Trophoblast cell (in vitro differentiated cells and primary cell): ENCODE measurements at regions not wholly inside any gene's neighbourhood (a gene's known extent, or its start where the extent isn't known, plus 50 kb on each side); places are given as distances from the start of the nearest gene placed in this dataset.
A peak's percentile ranks its signal among the peaks of the same experiment; 100 is the strongest.
"Not testable (repeated sequence)": the region's sequence is repeated elsewhere in the genome, so short reads cannot be mapped to it uniquely, and the experiment has no call there.

Experiments
- DNase-seq, 2 donors: peaks; one replicate each; pipeline ENCODE4 v3.0.0-alpha.2; 2016
- H2AFZ ChIP-seq: 2 replicates; pipeline ENCODE4 v1.6.1; 2013; ENCODE audit warnings: low read length, moderate library complexity, mild to moderate bottlenecking; ENCODE audit not compliant: insufficient read depth, poor library complexity
- H2AK5ac ChIP-seq: 2 replicates; pipeline ENCODE4 v1.6.1; 2013; ENCODE audit warnings: mild to moderate bottlenecking, low read length
- H2BK120ac ChIP-seq: 2 replicates; pipeline ENCODE4 v1.6.1; 2013; ENCODE audit warnings: low read length, mild to moderate bottlenecking, moderate library complexity; ENCODE audit not compliant: insufficient read depth, poor library complexity
- H2BK12ac ChIP-seq: 2 replicates; pipeline ENCODE4 v1.6.1; 2013; ENCODE audit warnings: mild to moderate bottlenecking, low read length, moderate library complexity
- H2BK5ac ChIP-seq: 2 replicates; pipeline ENCODE4 v1.6.1; 2013; ENCODE audit warnings: low read length, low read depth, moderate library complexity, mild to moderate bottlenecking; ENCODE audit not compliant: poor library complexity
- H3K14ac ChIP-seq: 2 replicates; pipeline ENCODE4 v1.6.1; 2013; ENCODE audit warnings: mild to moderate bottlenecking, low read length
- H3K18ac ChIP-seq: 2 replicates; pipeline ENCODE4 v1.6.1; 2013; ENCODE audit warnings: mild to moderate bottlenecking, low read length
- H3K23ac ChIP-seq: 2 replicates; pipeline ENCODE4 v1.6.1; 2013; ENCODE audit warnings: low read length
- H3K27ac ChIP-seq: 2 replicates; pipeline ENCODE4 v1.5.1; 2013; ENCODE audit warnings: low read depth, mild to moderate bottlenecking, inconsistent platforms, low read length, moderate library complexity
- H3K27me3 ChIP-seq: 2 replicates; pipeline ENCODE4 v1.6.1; 2013; ENCODE audit warnings: inconsistent platforms, mild to moderate bottlenecking, low read length, moderate library complexity; ENCODE audit not compliant: insufficient read depth
- H3K36me3 ChIP-seq, 2 experiments: 1 replicate in 1 of 2; 2 replicates in 1 of 2; pipeline ENCODE4 v1.6.1; 2013; ENCODE audit warnings: low read length in 2 of 2, mild to moderate bottlenecking in 2 of 2, moderate library complexity in 1 of 2; ENCODE audit not compliant: insufficient read depth in 2 of 2, control insufficient read depth in 1 of 2
- H3K4ac ChIP-seq: 2 replicates; pipeline ENCODE4 v1.6.1; 2013; ENCODE audit warnings: low read depth, mild to moderate bottlenecking, low read length, moderate library complexity
- H3K4me1 ChIP-seq, 2 experiments: 1 replicate in 1 of 2; 2 replicates in 1 of 2; pipeline ENCODE4 v1.6.1; 2013; ENCODE audit warnings: low read length in 2 of 2, mild to moderate bottlenecking in 2 of 2, moderate library complexity in 1 of 2; ENCODE audit not compliant: insufficient read depth in 2 of 2, control insufficient read depth in 1 of 2
- H3K4me2 ChIP-seq: 2 replicates; pipeline ENCODE4 v1.6.1; 2013; ENCODE audit warnings: inconsistent platforms, mild to moderate bottlenecking, low read length, moderate library complexity
- H3K4me3 ChIP-seq: 2 replicates; pipeline ENCODE4 v1.5.1; 2013; ENCODE audit warnings: mild to moderate bottlenecking, low read depth, low read length, inconsistent platforms
- H3K79me1 ChIP-seq: one replicate; pipeline ENCODE4 v1.6.1; 2013; ENCODE audit warnings: low read length
- H3K79me2 ChIP-seq: 2 replicates; pipeline ENCODE4 v1.6.1; 2013; ENCODE audit warnings: low read length, mild to moderate bottlenecking; ENCODE audit not compliant: control insufficient read depth, insufficient read depth, poor library complexity
- H3K9ac ChIP-seq: 2 replicates; pipeline ENCODE4 v1.6.1; 2013; ENCODE audit warnings: mild to moderate bottlenecking, low read length
- H3K9me3 ChIP-seq: 2 replicates; pipeline ENCODE4 v1.6.1; 2013; ENCODE audit warnings: low read depth, mild to moderate bottlenecking, control low read depth, inconsistent platforms, low read length; ENCODE audit not compliant: insufficient read depth
- H4K12ac ChIP-seq: 2 replicates; pipeline ENCODE4 v1.6.1; 2013; ENCODE audit warnings: low read depth, mild to moderate bottlenecking, low read length, moderate library complexity
- H4K8ac ChIP-seq: 2 replicates; pipeline ENCODE4 v1.6.1; 2013; ENCODE audit warnings: low read depth, mild to moderate bottlenecking, low read length, moderate library complexity
- H4K91ac ChIP-seq: one replicate; pipeline ENCODE4 v1.6.1; 2013; ENCODE audit warnings: low read depth, mild to moderate bottlenecking, low read length, moderate library complexity
- WGBS: extraction: QIAGEN DNeasy Blood & Tissue Kit; methylation state at CpG from one replicate; pipeline ENCODE4 v1.1.7; 2013; ENCODE audit warnings: missing lambda C conversion rate; ENCODE audit not compliant: insufficient read length, insufficient coverage; ENCODE audit errors: extremely low coverage; 5-methylcytosine and 5-hydroxymethylcytosine counted together

GRCh38 chr2:47628904-47629303, 58.1 kb upstream of the KCNK12 start:
- H3K79me2 ChIP-seq, result no peaks in the 10 kb centered on the region
- no peaks in the 10 kb centered on the region for H3K27me3 ChIP-seq
- H4K91ac ChIP-seq, result no peak overlapping the region
- peaks cover 4 to 9% of the 10 kb centered on the region in 2 experiments for H3K4me1 ChIP-seq
- no peak overlapping the region for H2BK12ac ChIP-seq
- H4K12ac ChIP-seq, result no peak overlapping the region
- no peaks in the 10 kb centered on the region for H3K79me1 ChIP-seq
- H3K36me3 ChIP-seq, result no peaks in the 10 kb centered on the region
- H3K9me3 ChIP-seq, result no peaks in the 10 kb centered on the region
- no peak overlapping the region for H2AFZ ChIP-seq
- H3K23ac ChIP-seq, result no peak overlapping the region
- H3K27ac ChIP-seq, result no peak overlapping the region
- no peak overlapping the region for H2BK5ac ChIP-seq
- no peak overlapping the region for H3K9ac ChIP-seq
- no peak overlapping the region for H4K8ac ChIP-seq
- WGBS, result no CpG with 5 or more reads among the region's 3 CpGs
- H2AK5ac ChIP-seq, result no peak overlapping the region
- H3K4me2 ChIP-seq, result no peak overlapping the region
- H3K18ac ChIP-seq, result no peak overlapping the region
- no peak overlapping the region for H3K4me3 ChIP-seq
- H2BK120ac ChIP-seq, result no peak overlapping the region
- peak; percentile 53 to 69 for DNase-seq
- H3K4ac ChIP-seq, result no peak overlapping the region
- H3K14ac ChIP-seq, result no peak overlapping the region

GRCh38 chr2:47626664-47627063, 55.9 kb upstream of the KCNK12 start:
- no peak overlapping the region for H4K8ac ChIP-seq
- no peaks in the 10 kb centered on the region for H3K9me3 ChIP-seq
- no peaks in the 10 kb centered on the region for H3K79me1 ChIP-seq
- H2AFZ ChIP-seq, result no peak overlapping the region
- H2AK5ac ChIP-seq, result no peak overlapping the region
- no peak overlapping the region for H2BK120ac ChIP-seq
- H3K9ac ChIP-seq, result no peak overlapping the region
- no peak overlapping the region for H3K27ac ChIP-seq
- H2BK5ac ChIP-seq, result no peak overlapping the region
- H4K91ac ChIP-seq, result no peak overlapping the region
- no peak overlapping the region for H3K4ac ChIP-seq
- H3K4me2 ChIP-seq, result no peak overlapping the region
- H4K12ac ChIP-seq, result no peak overlapping the region
- no peak overlapping the region for H3K14ac ChIP-seq
- WGBS, result no CpG with 5 or more reads among the region's 5 CpGs
- H2BK12ac ChIP-seq, result no peak overlapping the region
- peaks cover 0 to 4% of the 10 kb centered on the region in 2 experiments for H3K4me1 ChIP-seq
- DNase-seq, result no peak
- no peaks in the 10 kb centered on the region for H3K27me3 ChIP-seq
- no peaks in the 10 kb centered on the region for H3K79me2 ChIP-seq
- H3K36me3 ChIP-seq, result no peaks in the 10 kb centered on the region
- no peak overlapping the region for H3K18ac ChIP-seq
- no peak overlapping the region for H3K23ac ChIP-seq
- H3K4me3 ChIP-seq, result no peak overlapping the region

GRCh38 chr2:47623140-47623539, 52.4 kb upstream of the KCNK12 start:
- H3K4me2 ChIP-seq, H2BK120ac ChIP-seq, H3K4me3 ChIP-seq, H4K8ac ChIP-seq, H3K14ac ChIP-seq, H3K36me3 ChIP-seq, H2BK12ac ChIP-seq, H3K4ac ChIP-seq, DNase-seq, H3K79me1 ChIP-seq, H4K12ac ChIP-seq, H3K18ac ChIP-seq, H3K23ac ChIP-seq, H2AK5ac ChIP-seq, H2AFZ ChIP-seq, H3K79me2 ChIP-seq, H3K9ac ChIP-seq, H4K91ac ChIP-seq, H3K27me3 ChIP-seq, H2BK5ac ChIP-seq, H3K9me3 ChIP-seq, H3K27ac ChIP-seq, H3K4me1 ChIP-seq: not testable (repeated sequence)
- WGBS, result no CpG with 5 or more reads among the region's 1 CpG

- no CpG with 5 or more reads among the region's 6 CpGs for WGBS
- no peak overlapping the region for H3K4ac ChIP-seq
- no peak overlapping the region for H2AK5ac ChIP-seq
- H3K23ac ChIP-seq, result no peak overlapping the region
- no peak overlapping the region for H3K27ac ChIP-seq
- no peak overlapping the region for H2BK12ac ChIP-seq
- no peak overlapping the region for H3K4me3 ChIP-seq
- H2BK120ac ChIP-seq, result no peak overlapping the region
- H4K12ac ChIP-seq, result no peak overlapping the region
- H3K79me2 ChIP-seq, result no peaks in the 10 kb centered on the region
- H3K4me1 ChIP-seq, result peaks cover 0 to 6% of the 10 kb centered on the region in 2 experiments
- H2BK5ac ChIP-seq, result no peak overlapping the region
- H3K36me3 ChIP-seq, result no peaks in the 10 kb centered on the region
- no peak overlapping the region for H2AFZ ChIP-seq
- no peak overlapping the region for H3K9ac ChIP-seq
- H4K8ac ChIP-seq, result no peak overlapping the region
- no peak for DNase-seq
- no peak overlapping the region for H3K18ac ChIP-seq
- H3K27me3 ChIP-seq, result no peaks in the 10 kb centered on the region
- no peaks in the 10 kb centered on the region for H3K9me3 ChIP-seq
- H4K91ac ChIP-seq, result no peak overlapping the region
- H3K79me1 ChIP-seq, result no peaks in the 10 kb centered on the region
- H3K4me2 ChIP-seq, result no peak overlapping the region
- H3K14ac ChIP-seq, result no peak overlapping the region
Observed at GRCh38 chr2:47620770-47621437, 50.1 kb upstream of the KCNK12 start.
